Lung (tissue), 11 donors: ENCODE measurements at regions not wholly inside any gene's neighbourhood (a gene's known extent, or its start where the extent isn't known, plus 50 kb on each side); places are given as distances from the start of the nearest gene placed in this dataset.

Experiments
- ATAC-seq: fragments of 200-7000 bp; cut with Tn5 transposase; one replicate; pipeline ENCODE4 v1.9.1; 2020; ENCODE audit warnings: moderate number of reproducible peaks; ENCODE audit not compliant: insufficient read depth, low FRiP score
- DNase-seq, 3 donors: peaks; one replicate each; pipeline ENCODE4 v3.0.0-alpha.2; 2013 to 2017
- H3K27ac ChIP-seq, 2 donors: one replicate each; pipeline ENCODE4 v1.5.1; 2013; ENCODE audit warnings: mild to moderate bottlenecking in 2 of 2, moderate library complexity in 2 of 2, control low read depth in 1 of 2, inconsistent platforms in 1 of 2, low read depth in 1 of 2, low read length in 1 of 2
- H3K27me3 ChIP-seq, 3 donors: one replicate each; pipeline ENCODE4 v1.5.1; 2013; ENCODE audit warnings: low read length in 2 of 3; ENCODE audit not compliant: control insufficient read depth in 3 of 3, insufficient read depth in 3 of 3
- H3K36me3 ChIP-seq, 4 donors: one replicate each; pipeline ENCODE4 v1.5.1; 2013; ENCODE audit warnings: low read length in 4 of 4, mild to moderate bottlenecking in 1 of 4, moderate library complexity in 1 of 4; ENCODE audit not compliant: control insufficient read depth in 4 of 4, insufficient read depth in 4 of 4
- H3K4me1 ChIP-seq, 5 donors: one replicate each; pipeline ENCODE4 v1.5.1; 2013; ENCODE audit warnings: low read length in 5 of 5, mild to moderate bottlenecking in 2 of 5, moderate library complexity in 1 of 5; ENCODE audit not compliant: control insufficient read depth in 5 of 5, insufficient read depth in 5 of 5
- H3K4me3 ChIP-seq: one replicate; pipeline ENCODE4 v1.5.1; 2013; ENCODE audit warnings: mild to moderate bottlenecking, control low read depth, moderate library complexity
- H3K9ac ChIP-seq, 2 donors: one replicate each; pipeline ENCODE4 v1.5.1; 2013; ENCODE audit warnings: low read length in 2 of 2, control low read depth in 1 of 2; ENCODE audit not compliant: insufficient read depth in 1 of 2
- H3K9me3 ChIP-seq, 4 donors: one replicate each; pipeline ENCODE4 v1.5.1; 2013; ENCODE audit warnings: low read length in 3 of 4, mild to moderate bottlenecking in 1 of 4, moderate library complexity in 1 of 4; ENCODE audit not compliant: control insufficient read depth in 4 of 4, insufficient read depth in 3 of 4
- CTCF ChIP-seq: IDR thresholded peaks from 2 replicates; pipeline ENCODE4 v1.5.1; 2012; ENCODE audit warnings: mild to moderate bottlenecking; ENCODE audit errors: control extremely low read depth, extremely low read depth
- WGBS, 2 donors: extraction: QIAGEN DNeasy Blood & Tissue Kit; methylation state at CpG; one replicate each; pipeline ENCODE4 v1.1.7; 2013; 5-methylcytosine and 5-hydroxymethylcytosine counted together
- donor health status: control.
- donor health status: control.
- donor health status: Bipolar disorder and iron deficiency.
- donor health status: healthy.
- donor health status: DM: yes; HTN: yes; CAD: no.

- Histone ChIP-seq H3K36me3 (no peaks in the 10 kb centered on the region), H3K27me3 (no peaks in the 10 kb centered on the region), H3K9ac (no peak overlapping the region), H3K27ac (no peak overlapping the region), H3K9me3 (peaks cover 0 to 2% (median 0%) of the 10 kb centered on the region in 4 donors), H3K4me1 (no peaks in the 10 kb centered on the region), H3K4me3 (no peak overlapping the region)
- no peak for TF ChIP-seq CTCF
- DNase-seq = no peak
- WGBS, 2 donors = 68 to 79% methylated on average over 6 of the region's 6 CpGs
- no peak for ATAC-seq
Measured at GRCh38 chr16:8380311-8380710, 210.0 kb downstream of the TMEM114 start.

GRCh38 chr16:8377864-8378263 lies 212.4 kb downstream of the TMEM114 start:
- DNase-seq = no peak
- no peak overlapping the region for H3K4me3 ChIP-seq

DNA sequence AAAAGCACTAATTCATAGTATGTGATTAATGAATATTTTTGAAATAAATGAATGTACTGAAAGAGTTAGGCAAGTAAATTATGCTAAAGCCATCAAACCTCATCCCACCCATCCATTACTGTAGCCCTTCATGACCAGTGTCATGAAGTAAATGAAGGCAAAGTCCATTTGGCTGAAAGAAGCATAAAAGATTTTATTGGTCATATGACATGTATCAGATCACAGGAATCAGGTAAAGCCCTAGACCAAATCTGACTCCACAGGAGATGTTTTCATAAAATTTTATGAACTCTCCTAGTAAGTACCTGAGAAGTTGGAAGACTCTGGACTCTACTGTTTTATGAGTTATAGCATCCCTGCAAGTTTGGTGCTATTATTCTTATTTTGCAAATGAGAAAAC lies 213.5 kb downstream of the TMEM114 start:
- ATAC-seq = no peak
- H3K27ac ChIP-seq = no peak overlapping the region

More at GRCh38 chr16:8377864-8378263, 212.4 kb downstream of the TMEM114 start:
- H3K9ac ChIP-seq = no peak overlapping the region
- H3K9me3 ChIP-seq = no peaks in the 10 kb centered on the region
- H3K27me3 ChIP-seq = no peaks in the 10 kb centered on the region
- no peak for ATAC-seq
- no peak overlapping the region for H3K27ac ChIP-seq
- no peak for TF ChIP-seq CTCF
- 77 to 82% methylated on average over 3 of the region's 3 CpGs for WGBS, 2 donors
- no peaks in the 10 kb centered on the region for H3K36me3 ChIP-seq
- H3K4me1 ChIP-seq = no peaks in the 10 kb centered on the region

More for the DNA sequence above, 213.5 kb downstream of the TMEM114 start:
- Histone ChIP-seq H3K4me1 (no peaks in the 10 kb centered on the region), H3K9me3 (peaks cover 0 to 1% (median 0%) of the 10 kb centered on the region in 4 donors), H3K36me3 (no peaks in the 10 kb centered on the region), H3K9ac (no peak overlapping the region), H3K27me3 (no peaks in the 10 kb centered on the region), H3K4me3 (no peak overlapping the region)
- DNase-seq = no peak
- TF ChIP-seq CTCF = no peak
